ENCODE measurements at regions not wholly inside any gene's neighbourhood (a gene's known extent, or its start where the extent isn't known, plus 50 kb on each side); places are given as distances from the start of the nearest gene placed in this dataset.
A peak's percentile ranks its signal among the peaks of the same experiment; 100 is the strongest.
"Not testable (repeated sequence)": the region's sequence is repeated elsewhere in the genome, so short reads cannot be mapped to it uniquely, and the experiment has no call there.

GRCh38 chr14:89508863-89509262 lies 91.8 kb upstream of the FOXN3 start:
- no peak overlapping the region for H3K4me3 ChIP-seq (ENCODE audit: low read length)
- DNase-seq (ENCODE audit: low read depth), result no peak
- TF ChIP-seq CTCF (IDR thresholded peaks at IDR 0.05; ENCODE audit: insufficient read depth, low read depth, low read length, missing control alignments), result no peak

- no peak overlapping the region for H3K4me3 ChIP-seq (ENCODE audit: low read length)
- TF ChIP-seq CTCF (IDR thresholded peaks at IDR 0.05; ENCODE audit: insufficient read depth, low read depth, low read length, missing control alignments), result no peak
- DNase-seq (ENCODE audit: low read depth), result peak; percentile 83
Observed at GRCh38 chr14:89507926-89508460, 91.0 kb upstream of the FOXN3 start.

- peak; percentile 86 for DNase-seq (ENCODE audit: low read depth)
- TF ChIP-seq CTCF (IDR thresholded peaks at IDR 0.05; ENCODE audit: insufficient read depth, low read depth, low read length, missing control alignments), result no peak
- H3K4me3 ChIP-seq (ENCODE audit: low read length), result no peak overlapping the region
Observed at GRCh38 chr14:89507521-89507920, 90.5 kb upstream of the FOXN3 start.

- DNase-seq (ENCODE audit: low read depth), result peak; percentile 28
- H3K4me3 ChIP-seq (ENCODE audit: low read length), result not testable (repeated sequence)
Observed at GRCh38 chr14:89506891-89507452, 89.9 kb upstream of the FOXN3 start.

GRCh38 chr14:89504602-89505313 lies 87.7 kb upstream of the FOXN3 start:
- DNase-seq (ENCODE audit: low read depth), result peak; percentile 25
- H3K4me3 ChIP-seq (ENCODE audit: low read length), result no peak overlapping the region
- no peak for TF ChIP-seq CTCF (IDR thresholded peaks at IDR 0.05; ENCODE audit: insufficient read depth, low read depth, low read length, missing control alignments)

- H3K4me3 ChIP-seq (ENCODE audit: low read length), result no peak overlapping the region
- no peak for DNase-seq (ENCODE audit: low read depth)
- no peak for TF ChIP-seq CTCF (IDR thresholded peaks at IDR 0.05; ENCODE audit: insufficient read depth, low read depth, low read length, missing control alignments)
Observed at GRCh38 chr14:89504091-89504490, 87.1 kb upstream of the FOXN3 start.

GRCh38 chr14:89503431-89503996 lies 86.5 kb upstream of the FOXN3 start:
- no peak for DNase-seq (ENCODE audit: low read depth)
- H3K4me3 ChIP-seq (ENCODE audit: low read length), result no peak overlapping the region
- no peak for TF ChIP-seq CTCF (IDR thresholded peaks at IDR 0.05; ENCODE audit: insufficient read depth, low read depth, low read length, missing control alignments)
